ENCODE measurements at regions not wholly inside any gene's neighbourhood (a gene's known extent, or its start where the extent isn't known, plus 50 kb on each side); places are given as distances from the start of the nearest gene placed in this dataset.

GRCh38 chr3:187985647-187986046, 168.3 kb upstream of the LPP start:
- TF ChIP-seq USF2 (IDR thresholded peaks at IDR 0.05; ENCODE audit: borderline replicate concordance, low read depth, low read length) (no peak), FOS (IDR thresholded peaks at IDR 0.05; ENCODE audit: borderline replicate concordance, extremely low read depth, insufficient read length) (no peak), ELK1 (IDR thresholded peaks at IDR 0.05; ENCODE audit: low read depth, low read length) (no peak), BCLAF1 (IDR thresholded peaks at IDR 0.05) (no peak), CHD1 (IDR thresholded peaks at IDR 0.05; ENCODE audit: low read depth, low read length) (no peak), BACH1 (IDR thresholded peaks at IDR 0.05; ENCODE audit: borderline replicate concordance) (no peak), CTCF (IDR thresholded peaks at IDR 0.05 in 2 of 3, conservative IDR thresholded peaks at IDR 0.05 in 1 of 3; ENCODE audit: control insufficient read depth in 2 of 3, extremely low read depth in 1 of 3, insufficient read depth in 1 of 3, low read depth in 3 of 3, low read length in 3 of 3) (no peak), YY1 (IDR thresholded peaks at IDR 0.05; ENCODE audit: low read depth, low read length) (no peak), MAX (IDR thresholded peaks at IDR 0.05; ENCODE audit: low read depth, low read length) (no peak), RBBP5 (conservative IDR thresholded peaks at IDR 0.05) (no peak)
